ENCODE measurements at regions not wholly inside any gene's neighbourhood (a gene's known extent, or its start where the extent isn't known, plus 50 kb on each side); places are given as distances from the start of the nearest gene placed in this dataset.

GRCh38 chr9:561427-561826 is 280.1 kb upstream of the DMRT1 start:
- Histone ChIP-seq H3K4me2 (no peak overlapping the region), H4K20me1 (ENCODE audit: insufficient read depth) (no peaks in the 10 kb centered on the region), H3K4me1 (ENCODE audit: control insufficient read depth in 1 of 2, insufficient read depth in 2 of 2, low read depth in 1 of 2, low read length in 1 of 2) (no peaks in the 10 kb centered on the region), H3K27me3 (ENCODE audit: insufficient read depth) (peaks cover 21% of the 10 kb centered on the region; the same call in 1 of the 2 replicates), H3F3A (replicated peaks; ENCODE audit: insufficient read depth) (no peaks in the 10 kb centered on the region), H3K9ac (no peak overlapping the region), H3K79me2 (ENCODE audit: insufficient read depth) (no peaks in the 10 kb centered on the region), H3K9me3 (no peaks in the 10 kb centered on the region), H3K36me3 (replicated peaks in 1 of 2; ENCODE audit: control insufficient read depth in 1 of 2, insufficient read depth in 2 of 2, low read length in 1 of 2) (no peaks in the 10 kb centered on the region), H3K9me2 (no peaks in the 10 kb centered on the region), H2AFZ (ENCODE audit: low read depth) (no peak overlapping the region), H3K27ac (ENCODE audit: low read depth in 2 of 2, low read length in 1 of 2) (no peak overlapping the region), H3K4me3 (ENCODE audit: low read depth in 2 of 2, low read length in 1 of 2) (no peak overlapping the region)
- no peak for DNase-seq
- POLR2A ChIA-PET: no interaction called here
- CTCF ChIA-PET: no interaction called here
- WGBS (ENCODE audit: low lambda C conversion rate): 43% methylated on average over 1 of the region's 1 CpG
- no peak for TF ChIP-seq RAD21 (IDR thresholded peaks at IDR 0.05; ENCODE audit: low read length)
- no peak for TF ChIP-seq RFX5 (IDR thresholded peaks at IDR 0.05; ENCODE audit: low read length)
- no peak for TF ChIP-seq REST (IDR thresholded peaks at IDR 0.05; ENCODE audit: low read depth, low read length)
- no peak for TF ChIP-seq USF1 (IDR thresholded peaks at IDR 0.05; ENCODE audit: borderline replicate concordance, low read depth)
- TF ChIP-seq TAF1 (IDR thresholded peaks at IDR 0.05; ENCODE audit: borderline replicate concordance, low read depth, low read length): no peak
- no peak for TF ChIP-seq RXRA (IDR thresholded peaks at IDR 0.05; ENCODE audit: borderline replicate concordance, low read depth)
- TF ChIP-seq YY1 (IDR thresholded peaks at IDR 0.05; ENCODE audit: low read depth): no peak
- no peak for TF ChIP-seq MAX (IDR thresholded peaks at IDR 0.05; ENCODE audit: low read depth)
- TF ChIP-seq CHD2 (IDR thresholded peaks at IDR 0.05; ENCODE audit: low read length, partially characterized antibody): no peak
- no peak for TF ChIP-seq RCOR1 (IDR thresholded peaks at IDR 0.05; ENCODE audit: low read length)
- TF ChIP-seq NRF1 (IDR thresholded peaks at IDR 0.05; ENCODE audit: low read depth, low read length): no peak
- TF ChIP-seq GATA2 (CRISPR knock-in tag; IDR thresholded peaks at IDR 0.05): no peak
- no peak for TF ChIP-seq POLR2AphosphoS5 (IDR thresholded peaks at IDR 0.05; ENCODE audit: low read depth, low read length)
- no peak for TF ChIP-seq MEF2A (IDR thresholded peaks at IDR 0.05; ENCODE audit: borderline replicate concordance, low read depth)
- TF ChIP-seq PBX3 (IDR thresholded peaks at IDR 0.05): no peak
- no peak for TF ChIP-seq EZH2phosphoT487 (IDR thresholded peaks at IDR 0.05; ENCODE audit: borderline replicate concordance, low read depth)
- TF ChIP-seq MXI1 (IDR thresholded peaks at IDR 0.05; ENCODE audit: low read depth, low read length): no peak

Data from SK-N-SH (cell line).